ENCODE measurements at regions not wholly inside any gene's neighbourhood (a gene's known extent, or its start where the extent isn't known, plus 50 kb on each side); places are given as distances from the start of the nearest gene placed in this dataset.

DNA sequence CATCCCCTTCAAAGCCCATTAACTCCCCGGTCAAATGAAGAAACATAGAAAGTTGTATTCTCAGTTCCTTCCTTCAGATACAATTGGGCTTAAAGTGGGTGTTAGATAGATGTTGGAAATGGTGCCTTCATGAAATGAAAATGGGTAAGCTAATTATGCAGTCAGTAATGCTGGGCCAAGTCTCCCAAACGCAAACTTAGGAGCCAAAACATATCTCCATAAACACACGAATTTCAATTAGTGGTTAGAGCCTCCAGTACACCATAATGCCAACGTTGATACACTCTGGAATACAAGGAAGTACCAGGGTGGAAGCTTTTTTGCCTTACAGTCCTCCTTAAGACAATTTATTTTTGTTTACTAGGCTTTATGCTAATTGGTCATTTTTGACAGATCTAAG, 1059.0 kb downstream of the TUSC7 start:
- Histone ChIP-seq H3K9me3 (ENCODE audit: insufficient read depth, low read depth, low read length) (no peaks in the 10 kb centered on the region), H3K27me3 (ENCODE audit: insufficient read depth, low read length) (no peaks in the 10 kb centered on the region), H3K36me3 (ENCODE audit: insufficient read depth, low read depth, low read length) (no peaks in the 10 kb centered on the region), H3K4me1 (ENCODE audit: insufficient read depth, low read length) (no peaks in the 10 kb centered on the region), H3K9ac (ENCODE audit: low read depth, low read length) (no peak overlapping the region), H3K27ac (ENCODE audit: low read length) (no peak overlapping the region), H3K4me3 (ENCODE audit: low read length) (no peak overlapping the region)

DNA sequence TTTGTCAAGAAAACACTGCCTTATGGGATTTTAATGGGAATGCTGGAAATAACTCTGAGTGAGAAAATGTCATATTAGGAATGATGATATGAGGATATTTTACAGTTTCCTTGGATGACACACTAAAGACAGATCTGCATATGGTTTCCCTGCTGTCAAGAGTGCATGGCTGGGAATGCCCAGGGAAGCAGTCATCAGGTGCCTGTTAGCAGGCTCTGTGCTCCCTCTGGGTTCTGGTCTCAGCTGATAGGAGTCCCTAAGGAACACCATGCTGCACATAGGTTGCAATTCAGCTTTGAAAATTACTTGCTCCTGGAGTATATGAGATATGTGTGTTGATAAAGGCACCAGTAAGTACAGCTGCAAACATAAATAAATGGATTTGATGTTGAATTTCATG, 1064.6 kb downstream of the TUSC7 start:
- Histone ChIP-seq H3K9ac (ENCODE audit: low read depth, low read length) (no peak overlapping the region), H3K9me3 (ENCODE audit: insufficient read depth, low read depth, low read length) (peaks cover 4% of the 10 kb centered on the region; the same call in 1 of the 2 replicates)

DNA sequence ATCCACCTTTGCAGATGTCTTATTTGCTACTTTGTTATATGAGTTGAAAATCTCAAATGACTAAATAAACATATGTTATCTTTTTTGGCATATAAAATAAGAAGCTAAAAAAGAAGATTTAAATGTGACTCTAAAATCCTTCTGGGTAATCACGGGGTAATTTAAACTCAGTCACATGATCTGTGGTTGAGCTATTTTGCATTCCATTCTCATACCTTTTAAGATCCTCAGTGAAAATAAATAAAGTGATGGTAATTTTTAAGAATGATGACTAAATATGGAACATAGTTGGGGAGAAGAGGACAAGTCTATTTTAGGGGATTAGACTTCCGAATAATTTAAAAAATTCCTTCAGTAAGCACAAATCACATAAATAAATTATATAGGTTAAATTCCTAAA, 1076.8 kb downstream of the TUSC7 start:
- H3K36me3 ChIP-seq (ENCODE audit: insufficient read depth, low read depth, low read length) = no peaks in the 10 kb centered on the region
- H3K27ac ChIP-seq (ENCODE audit: low read length) = no peak overlapping the region
- no peaks in the 10 kb centered on the region for H3K27me3 ChIP-seq (ENCODE audit: insufficient read depth, low read length)
- H3K4me1 ChIP-seq (ENCODE audit: insufficient read depth, low read length) = peaks cover 29% of the 10 kb centered on the region
- H3K9ac ChIP-seq (ENCODE audit: low read depth, low read length) = no peak overlapping the region
- H3K9me3 ChIP-seq (ENCODE audit: insufficient read depth, low read depth, low read length) = no peaks in the 10 kb centered on the region
- H3K4me3 ChIP-seq (ENCODE audit: low read length) = no peak overlapping the region

More for the DNA sequence above, 1064.6 kb downstream of the TUSC7 start:
- H3K36me3 ChIP-seq (ENCODE audit: insufficient read depth, low read depth, low read length) = no peaks in the 10 kb centered on the region
- H3K27ac ChIP-seq (ENCODE audit: low read length) = no peak overlapping the region
- H3K4me3 ChIP-seq (ENCODE audit: low read length) = no peak overlapping the region
- no peaks in the 10 kb centered on the region for H3K27me3 ChIP-seq (ENCODE audit: insufficient read depth, low read length)
- no peaks in the 10 kb centered on the region for H3K4me1 ChIP-seq (ENCODE audit: insufficient read depth, low read length)

DNA sequence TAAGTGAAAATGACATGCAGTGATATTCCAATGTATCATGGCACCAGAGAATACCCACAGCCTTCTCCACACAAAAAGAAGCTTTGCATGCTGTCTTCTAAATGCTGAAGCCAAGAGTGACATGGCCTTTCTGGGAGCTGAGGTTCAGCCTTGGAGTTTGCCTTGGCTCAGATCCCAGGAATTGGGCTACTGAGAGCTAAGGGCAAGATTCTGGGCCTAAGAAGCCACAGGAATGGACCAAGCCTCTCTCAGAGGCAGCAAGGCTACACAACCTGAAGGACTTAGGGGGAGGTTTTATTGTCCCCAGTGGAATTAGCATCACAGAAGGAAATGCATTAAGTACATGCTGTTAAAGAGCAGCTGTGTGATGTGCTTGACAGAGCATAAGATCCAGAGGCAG, 1078.5 kb downstream of the TUSC7 start:
- no peaks in the 10 kb centered on the region for H3K27me3 ChIP-seq (ENCODE audit: insufficient read depth, low read length)
- no peaks in the 10 kb centered on the region for H3K36me3 ChIP-seq (ENCODE audit: insufficient read depth, low read depth, low read length)
- no peak overlapping the region for H3K4me3 ChIP-seq (ENCODE audit: low read length)
- no peak overlapping the region for H3K9ac ChIP-seq (ENCODE audit: low read depth, low read length)
- no peak overlapping the region for H3K27ac ChIP-seq (ENCODE audit: low read length)
- H3K9me3 ChIP-seq (ENCODE audit: insufficient read depth, low read depth, low read length) = no peaks in the 10 kb centered on the region
- peaks cover 29% of the 10 kb centered on the region for H3K4me1 ChIP-seq (ENCODE audit: insufficient read depth, low read length)

DNA sequence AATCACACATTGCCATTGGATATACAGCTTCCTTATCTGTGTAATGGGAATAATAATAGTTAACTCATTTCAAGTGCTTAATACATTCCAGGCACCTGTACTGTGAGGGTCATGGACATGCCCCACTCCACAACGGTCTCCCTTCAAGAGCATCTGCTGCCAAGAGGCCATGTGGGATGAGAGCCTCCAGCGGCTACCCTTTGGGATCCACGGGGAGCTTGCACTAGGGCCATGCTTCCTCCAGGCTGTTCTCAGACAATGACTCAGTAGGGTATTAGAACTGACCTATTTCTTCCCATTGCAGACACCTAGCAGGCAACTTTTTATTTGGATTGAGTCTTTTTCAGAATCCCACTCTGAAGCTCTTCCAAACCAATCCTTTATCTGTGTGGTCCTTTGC, 1078.9 kb downstream of the TUSC7 start:
- no peak overlapping the region for H3K9ac ChIP-seq (ENCODE audit: low read depth, low read length)
- H3K9me3 ChIP-seq (ENCODE audit: insufficient read depth, low read depth, low read length) = no peaks in the 10 kb centered on the region
- H3K36me3 ChIP-seq (ENCODE audit: insufficient read depth, low read depth, low read length) = no peaks in the 10 kb centered on the region
- no peak overlapping the region for H3K4me3 ChIP-seq (ENCODE audit: low read length)
- H3K4me1 ChIP-seq (ENCODE audit: insufficient read depth, low read length) = peaks cover 29% of the 10 kb centered on the region
- no peak overlapping the region for H3K27ac ChIP-seq (ENCODE audit: low read length)
- no peaks in the 10 kb centered on the region for H3K27me3 ChIP-seq (ENCODE audit: insufficient read depth, low read length)

DNA sequence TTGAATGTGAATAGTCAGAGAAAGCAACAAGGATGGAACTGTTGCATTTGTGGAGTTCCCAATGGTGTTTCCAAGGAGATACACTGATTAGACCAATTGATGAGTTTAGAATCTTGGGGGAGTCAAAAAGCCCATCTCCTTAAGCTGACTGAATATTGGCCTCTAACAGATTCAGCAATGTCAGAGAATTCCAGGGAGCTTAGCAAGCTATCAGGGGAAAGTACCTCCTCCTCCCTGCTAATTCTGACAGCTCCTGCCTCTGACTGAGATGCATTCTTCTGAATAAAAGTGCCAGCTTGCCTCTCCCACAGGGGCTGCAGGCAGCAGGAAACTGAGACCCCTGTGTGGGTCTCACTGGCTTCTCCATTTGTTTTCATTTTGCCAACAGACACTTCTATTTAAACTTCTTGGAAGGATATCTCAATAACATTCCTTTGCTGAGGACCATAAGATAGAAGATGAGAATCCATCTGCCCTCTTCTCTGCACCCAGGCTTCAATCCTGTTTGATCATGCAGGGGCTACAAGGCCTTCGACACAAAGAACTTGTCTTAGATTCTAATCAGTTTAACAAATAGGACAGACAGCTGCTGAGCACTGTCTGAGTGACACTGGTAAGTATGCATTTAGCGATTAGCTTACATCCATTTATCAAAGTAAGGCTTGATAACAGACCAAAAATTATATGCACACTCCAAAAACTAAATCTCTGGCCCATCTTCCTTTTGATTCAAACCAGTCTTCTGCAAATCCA, 1080.8 kb downstream of the TUSC7 start:
- H3K4me1 ChIP-seq (ENCODE audit: insufficient read depth, low read length) = peaks cover 33% of the 10 kb centered on the region
- H3K27me3 ChIP-seq (ENCODE audit: insufficient read depth, low read length) = no peaks in the 10 kb centered on the region
- H3K9ac ChIP-seq (ENCODE audit: low read depth, low read length) = no peak overlapping the region
- H3K36me3 ChIP-seq (ENCODE audit: insufficient read depth, low read depth, low read length) = no peaks in the 10 kb centered on the region
- peak overlapping the region; percentile 12 for H3K27ac ChIP-seq (ENCODE audit: low read length)
- no peaks in the 10 kb centered on the region for H3K9me3 ChIP-seq (ENCODE audit: insufficient read depth, low read depth, low read length)
- no peak overlapping the region for H3K4me3 ChIP-seq (ENCODE audit: low read length)

DNA sequence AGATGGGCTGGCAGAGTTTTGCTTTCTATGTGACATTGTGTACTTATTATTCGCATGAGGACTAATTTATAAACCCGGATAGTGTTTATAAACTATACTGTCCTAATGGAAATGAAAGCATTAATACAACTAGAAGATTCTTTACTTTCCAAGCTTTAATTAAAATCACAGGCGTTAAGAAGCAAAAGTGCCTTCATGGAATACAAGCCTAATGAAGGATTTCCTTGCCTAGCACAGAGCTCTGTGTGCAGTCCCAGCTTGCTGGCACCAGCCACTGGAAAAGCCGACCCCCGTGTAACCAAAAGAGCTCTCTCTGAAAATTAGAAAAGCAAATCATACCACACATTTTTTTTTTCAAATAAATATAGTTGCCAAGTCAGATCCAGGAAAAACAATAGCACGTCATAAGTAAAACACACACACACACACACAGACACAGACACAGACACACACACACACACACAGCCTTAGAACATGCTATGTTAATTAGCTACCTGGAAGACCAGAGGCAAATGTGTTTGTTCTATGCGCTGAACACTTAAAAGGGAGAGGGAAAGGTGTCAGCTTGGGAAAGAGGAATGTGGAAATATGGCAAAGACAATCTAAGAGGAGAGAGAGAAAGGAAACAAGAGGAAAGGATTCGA, 1084.2 kb downstream of the TUSC7 start:
- H3K4me1 ChIP-seq (ENCODE audit: insufficient read depth, low read length) = peaks cover 24% of the 10 kb centered on the region
- H3K9ac ChIP-seq (ENCODE audit: low read depth, low read length) = no peak overlapping the region
- no peaks in the 10 kb centered on the region for H3K27me3 ChIP-seq (ENCODE audit: insufficient read depth, low read length)

DNA sequence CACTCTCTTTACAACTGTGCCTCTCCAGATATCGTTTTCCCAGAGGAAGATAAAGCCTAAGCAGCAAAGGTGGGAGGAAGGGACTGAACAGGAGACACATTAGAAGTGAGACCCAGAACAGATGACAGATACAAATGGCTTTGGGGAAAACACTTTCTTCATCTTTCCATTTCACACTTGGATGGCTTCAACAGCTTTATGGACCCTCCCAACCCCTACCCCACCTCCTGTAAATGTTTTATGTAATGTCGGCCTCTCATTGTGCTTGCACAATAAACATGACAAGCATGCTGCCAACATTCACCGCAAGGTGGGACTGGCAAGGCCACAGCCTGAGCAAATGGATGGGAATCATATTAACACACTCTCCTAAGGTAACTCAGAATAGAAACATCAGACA, 1088.6 kb downstream of the TUSC7 start:
- Histone ChIP-seq H3K9me3 (ENCODE audit: insufficient read depth, low read depth, low read length) (no peaks in the 10 kb centered on the region), H3K4me1 (ENCODE audit: insufficient read depth, low read length) (peaks cover 21% of the 10 kb centered on the region), H3K36me3 (ENCODE audit: insufficient read depth, low read depth, low read length) (no peaks in the 10 kb centered on the region), H3K27me3 (ENCODE audit: insufficient read depth, low read length) (no peaks in the 10 kb centered on the region), H3K4me3 (ENCODE audit: low read length) (no peak overlapping the region), H3K27ac (ENCODE audit: low read length) (no peak overlapping the region), H3K9ac (ENCODE audit: low read depth, low read length) (no peak overlapping the region)

More for the DNA sequence above, 1084.2 kb downstream of the TUSC7 start:
- H3K36me3 ChIP-seq (ENCODE audit: insufficient read depth, low read depth, low read length) = no peaks in the 10 kb centered on the region
- H3K9me3 ChIP-seq (ENCODE audit: insufficient read depth, low read depth, low read length) = no peaks in the 10 kb centered on the region
- no peak overlapping the region for H3K4me3 ChIP-seq (ENCODE audit: low read length)
- H3K27ac ChIP-seq (ENCODE audit: low read length) = no peak overlapping the region

DNA sequence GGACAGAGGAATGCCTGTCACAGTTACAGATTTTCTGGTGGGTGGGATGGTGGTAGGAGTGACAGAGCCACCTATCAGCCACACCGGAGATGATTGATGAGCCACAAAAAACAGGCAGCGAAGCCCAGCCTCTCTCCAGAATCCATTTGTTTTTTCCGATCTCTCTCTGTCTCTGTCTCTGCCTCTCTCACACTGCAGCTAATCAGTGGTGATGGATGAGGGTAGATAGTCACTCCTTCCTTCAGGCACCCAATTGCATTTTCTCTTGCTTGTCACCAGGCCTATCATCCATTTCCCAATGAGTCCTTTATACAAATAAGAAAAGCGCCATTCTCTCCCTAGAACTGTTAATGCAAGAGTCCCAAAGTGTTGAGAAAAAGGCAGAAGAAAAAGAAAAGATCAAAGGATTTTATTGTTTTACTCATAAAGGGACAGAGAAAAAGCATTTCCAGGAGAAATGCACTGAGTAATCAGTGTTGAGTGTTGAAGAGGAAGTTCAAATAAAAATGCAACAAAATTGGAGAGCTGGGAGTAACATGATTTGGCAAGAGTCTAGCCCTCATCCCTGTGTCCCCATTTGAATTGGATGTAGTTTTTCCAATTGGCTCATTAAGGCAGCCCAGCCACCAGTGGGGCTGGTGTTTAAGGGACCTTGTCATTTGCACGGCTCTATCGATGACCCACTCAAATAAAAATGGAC, 1089.3 kb downstream of the TUSC7 start:
- H3K27me3 ChIP-seq (ENCODE audit: insufficient read depth, low read length) = no peaks in the 10 kb centered on the region
- no peaks in the 10 kb centered on the region for H3K36me3 ChIP-seq (ENCODE audit: insufficient read depth, low read depth, low read length)
- peaks cover 21% of the 10 kb centered on the region for H3K4me1 ChIP-seq (ENCODE audit: insufficient read depth, low read length)
- H3K27ac ChIP-seq (ENCODE audit: low read length) = no peak overlapping the region
- H3K9me3 ChIP-seq (ENCODE audit: insufficient read depth, low read depth, low read length) = no peaks in the 10 kb centered on the region
- no peak overlapping the region for H3K9ac ChIP-seq (ENCODE audit: low read depth, low read length)
- H3K4me3 ChIP-seq (ENCODE audit: low read length) = no peak overlapping the region

DNA sequence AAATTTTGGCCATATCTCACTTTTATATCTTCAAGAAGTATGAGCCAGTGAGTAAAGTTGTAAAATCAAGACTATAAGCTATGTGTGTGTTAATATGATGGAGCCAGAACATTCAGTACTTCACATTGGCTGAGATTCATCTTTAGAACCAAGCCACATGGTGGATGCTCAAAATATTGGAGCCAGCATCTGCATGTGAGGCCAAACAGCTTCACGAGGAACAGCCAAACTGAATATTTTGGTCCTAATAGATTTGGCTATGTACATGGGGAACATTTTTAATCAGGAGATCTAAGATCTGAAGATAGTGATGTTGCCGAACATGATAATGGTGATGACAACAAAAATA, 1089.8 kb downstream of the TUSC7 start:
- Histone ChIP-seq H3K27ac (ENCODE audit: low read length) (no peak overlapping the region), H3K36me3 (ENCODE audit: insufficient read depth, low read depth, low read length) (no peaks in the 10 kb centered on the region), H3K9me3 (ENCODE audit: insufficient read depth, low read depth, low read length) (no peaks in the 10 kb centered on the region), H3K27me3 (ENCODE audit: insufficient read depth, low read length) (no peaks in the 10 kb centered on the region), H3K4me1 (ENCODE audit: insufficient read depth, low read length) (peaks cover 17% of the 10 kb centered on the region), H3K9ac (ENCODE audit: low read depth, low read length) (no peak overlapping the region), H3K4me3 (ENCODE audit: low read length) (no peak overlapping the region)

DNA sequence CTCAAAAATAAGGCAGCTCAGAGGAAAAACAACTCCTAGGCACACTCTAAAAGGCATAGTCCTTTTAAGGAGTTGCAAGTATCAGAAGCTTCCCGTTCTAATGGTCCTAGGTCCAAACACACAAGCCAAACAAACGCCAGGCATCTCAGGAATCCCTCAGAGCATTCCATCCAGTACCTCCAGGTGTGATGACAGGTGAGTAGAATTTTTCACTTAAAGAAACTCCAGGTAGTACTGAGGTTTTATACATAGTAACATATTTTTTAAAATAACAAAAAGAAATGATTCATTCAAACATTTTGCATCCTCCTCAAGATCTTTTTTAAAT, 1092.3 kb downstream of the TUSC7 start:
- Histone ChIP-seq H3K9ac (ENCODE audit: low read depth, low read length) (peak overlapping the region; percentile 56; the same call in 1 of the 2 replicates), H3K27ac (ENCODE audit: low read length) (peak overlapping the region; percentile 6)

More for the DNA sequence above, 1092.3 kb downstream of the TUSC7 start:
- H3K4me3 ChIP-seq (ENCODE audit: low read length) = 0 out of 2 replicates have a peak overlapping the region, but pooled peaks have one; percentile 9
- H3K36me3 ChIP-seq (ENCODE audit: insufficient read depth, low read depth, low read length) = no peaks in the 10 kb centered on the region
- H3K9me3 ChIP-seq (ENCODE audit: insufficient read depth, low read depth, low read length) = no peaks in the 10 kb centered on the region
- H3K27me3 ChIP-seq (ENCODE audit: insufficient read depth, low read length) = no peaks in the 10 kb centered on the region
- peaks cover 17% of the 10 kb centered on the region for H3K4me1 ChIP-seq (ENCODE audit: insufficient read depth, low read length)

All from iPS-20b (cell line).